GM18951 (cell line): ENCODE measurements at regions not wholly inside any gene's neighbourhood (a gene's known extent, or its start where the extent isn't known, plus 50 kb on each side); places are given as distances from the start of the nearest gene placed in this dataset.
"Not testable (repeated sequence)": the region's sequence is repeated elsewhere in the genome, so short reads cannot be mapped to it uniquely, and the experiment has no call there.

Experiments
- POLR2A ChIP-seq: IDR thresholded peaks from 4 replicates; pipeline ENCODE4 v1.6.1; 2011; ENCODE audit warnings: mild to moderate bottlenecking; ENCODE audit not compliant: insufficient read length, insufficient read depth; ENCODE audit errors: extremely low read depth
- in situ Hi-C: fragments of 300-500 bp; cut with MboI; formaldehyde crosslinking; loops from one replicate; pipeline ENCODE4 v1.12.0; 2022; ENCODE audit warnings: low sequenced_read_pairs, mixed read lengths, inconsistent platforms; ENCODE audit not compliant: unreplicated experiment

DNA sequence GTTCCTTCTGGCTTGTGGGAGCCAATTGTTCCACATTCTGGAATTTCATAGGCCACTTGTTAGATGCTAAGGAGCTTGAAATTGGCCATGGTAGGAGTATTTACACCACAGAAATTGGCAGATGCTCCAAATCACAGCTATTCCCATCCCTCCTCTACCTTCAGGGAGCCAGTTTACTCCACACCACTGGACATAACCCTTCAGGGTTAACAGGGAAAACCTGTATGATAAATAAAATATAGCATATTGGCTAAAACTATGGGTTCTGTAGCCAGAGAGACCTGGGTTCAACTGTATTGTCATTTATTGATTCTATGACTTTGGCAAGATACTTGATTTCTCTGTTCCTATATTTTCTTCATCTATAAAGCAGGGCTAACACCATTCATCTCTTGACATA, 384.2 kb upstream of the PROK2 start:
- TF ChIP-seq POLR2A: no peak
- in situ Hi-C loops: no loop called here

DNA sequence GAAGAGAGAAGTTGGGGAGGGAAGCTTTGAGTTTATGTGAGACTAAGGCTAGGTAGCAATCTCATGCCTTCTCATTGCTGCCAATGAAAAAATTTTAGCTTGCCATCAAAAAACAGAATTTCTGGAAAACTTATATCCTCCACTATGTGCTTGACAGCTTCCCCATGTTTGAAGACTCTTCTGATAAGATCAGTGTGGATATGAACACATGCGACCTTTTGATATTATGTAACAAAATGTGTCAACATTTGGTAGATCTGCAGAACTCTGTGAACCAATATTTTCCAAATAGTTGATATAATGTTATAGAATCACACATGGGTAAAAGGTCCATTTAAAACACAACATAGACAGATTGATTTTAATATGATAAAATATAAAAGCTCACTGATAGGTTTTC, 380.9 kb upstream of the PROK2 start:
- TF ChIP-seq POLR2A: no peak
- in situ Hi-C loops: no loop called here

DNA sequence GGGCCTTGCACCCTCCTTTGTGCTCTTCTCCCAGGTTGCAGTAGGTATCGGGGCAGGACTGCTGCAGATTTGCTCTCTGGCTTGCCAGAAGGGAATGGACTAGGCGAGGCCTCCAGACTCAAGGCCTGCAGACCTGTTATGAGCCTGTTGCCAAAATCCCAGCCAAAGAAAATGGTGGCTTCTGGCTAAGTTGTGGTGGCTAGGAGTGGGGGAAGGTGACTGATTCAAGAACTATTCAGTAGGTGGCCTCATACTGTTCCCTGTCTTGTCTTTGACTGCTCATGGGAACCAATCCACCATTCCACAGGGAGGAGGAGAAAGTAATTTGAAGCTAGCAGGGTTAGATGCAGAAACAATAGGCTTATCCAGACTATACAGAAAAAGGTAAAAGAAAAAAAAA, 380.4 kb upstream of the PROK2 start:
- no peak for TF ChIP-seq POLR2A

DNA sequence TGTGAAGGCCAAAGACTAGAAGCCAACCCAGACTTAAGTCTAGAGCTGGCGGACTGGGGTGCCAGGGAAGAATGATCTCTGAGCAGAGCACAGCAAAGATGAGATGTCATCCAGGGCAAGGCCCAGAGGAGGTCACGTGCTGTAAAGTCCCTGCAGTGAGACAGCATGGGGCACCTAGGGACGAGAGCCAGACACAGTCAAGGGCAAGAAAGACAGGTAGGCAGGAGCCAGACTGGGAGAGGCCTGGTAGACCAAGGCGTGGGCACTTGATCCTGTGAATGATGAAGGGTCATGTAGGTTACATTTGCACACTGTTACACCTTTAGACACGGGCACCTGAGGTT, 379.7 kb upstream of the PROK2 start:
- in situ Hi-C loops: no loop called here
- no peak for TF ChIP-seq POLR2A

More for the DNA sequence above, 380.4 kb upstream of the PROK2 start:
- in situ Hi-C loops: no loop called here

DNA sequence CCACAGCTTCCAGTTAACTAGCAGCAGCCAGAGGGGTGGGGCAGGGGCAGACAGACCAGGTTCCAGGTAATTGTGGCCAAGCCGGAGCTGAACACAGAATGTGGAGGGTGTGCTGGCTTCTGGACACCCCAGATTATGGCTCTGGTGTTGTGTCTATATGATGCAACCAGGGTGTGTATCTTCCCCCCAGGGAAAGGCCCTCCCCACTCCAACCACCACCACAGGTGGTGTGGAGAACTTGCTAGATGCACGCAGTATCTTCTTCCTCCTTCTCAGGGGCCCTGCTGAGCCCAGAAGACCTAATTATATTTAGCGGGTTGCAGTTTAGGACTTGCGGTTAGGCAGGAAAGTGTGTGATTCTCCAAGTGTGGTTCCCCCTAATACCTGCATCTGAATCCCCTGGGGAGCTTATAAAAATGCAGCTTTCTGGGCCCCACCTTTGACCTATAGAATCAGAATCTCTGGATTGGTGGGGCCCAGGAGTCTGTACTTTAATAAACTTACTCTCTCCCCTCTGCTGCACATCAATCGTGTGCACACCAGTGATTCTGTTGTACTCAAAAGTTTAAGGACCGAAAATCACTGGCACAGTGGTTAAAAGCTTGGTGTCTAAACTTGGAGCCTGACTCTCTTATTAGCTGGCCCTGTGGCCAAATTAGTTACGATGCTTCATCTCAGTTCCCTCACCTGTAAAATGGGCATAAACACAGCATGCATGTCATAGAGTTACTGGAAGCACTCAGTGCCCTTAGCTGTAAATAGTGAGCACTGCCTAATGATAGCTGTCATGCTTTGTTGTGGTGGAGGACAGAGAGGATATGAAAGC, 379.1 kb upstream of the PROK2 start:
- no peak for TF ChIP-seq POLR2A
- in situ Hi-C loops: no loop called here

DNA sequence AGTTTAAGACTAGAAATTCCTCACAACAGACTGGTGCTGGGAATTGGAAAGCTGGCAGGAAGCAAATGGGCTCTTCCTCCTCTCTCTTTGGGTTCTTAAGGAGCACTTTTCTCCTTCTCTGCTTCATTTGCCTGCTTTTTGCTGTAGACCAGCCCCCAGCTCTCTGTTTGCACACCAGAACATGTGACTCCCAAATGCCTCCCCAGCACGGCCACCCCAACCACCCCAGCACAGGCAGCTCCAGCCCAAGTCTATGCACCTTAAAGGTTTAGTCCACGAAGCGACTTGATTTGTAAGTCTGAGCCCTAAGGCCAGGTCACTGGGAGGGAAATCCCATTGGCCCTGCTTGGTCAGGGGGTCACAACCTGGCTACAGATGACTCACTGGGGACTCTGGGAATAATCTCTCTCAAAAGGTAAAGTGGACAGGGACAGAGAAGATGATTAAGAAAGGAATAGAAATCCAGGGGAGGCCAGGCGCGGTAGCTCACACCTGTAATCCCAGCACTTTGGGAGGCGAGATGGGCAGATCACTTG, 377.8 kb upstream of the PROK2 start:
- in situ Hi-C loops: no loop called here

DNA sequence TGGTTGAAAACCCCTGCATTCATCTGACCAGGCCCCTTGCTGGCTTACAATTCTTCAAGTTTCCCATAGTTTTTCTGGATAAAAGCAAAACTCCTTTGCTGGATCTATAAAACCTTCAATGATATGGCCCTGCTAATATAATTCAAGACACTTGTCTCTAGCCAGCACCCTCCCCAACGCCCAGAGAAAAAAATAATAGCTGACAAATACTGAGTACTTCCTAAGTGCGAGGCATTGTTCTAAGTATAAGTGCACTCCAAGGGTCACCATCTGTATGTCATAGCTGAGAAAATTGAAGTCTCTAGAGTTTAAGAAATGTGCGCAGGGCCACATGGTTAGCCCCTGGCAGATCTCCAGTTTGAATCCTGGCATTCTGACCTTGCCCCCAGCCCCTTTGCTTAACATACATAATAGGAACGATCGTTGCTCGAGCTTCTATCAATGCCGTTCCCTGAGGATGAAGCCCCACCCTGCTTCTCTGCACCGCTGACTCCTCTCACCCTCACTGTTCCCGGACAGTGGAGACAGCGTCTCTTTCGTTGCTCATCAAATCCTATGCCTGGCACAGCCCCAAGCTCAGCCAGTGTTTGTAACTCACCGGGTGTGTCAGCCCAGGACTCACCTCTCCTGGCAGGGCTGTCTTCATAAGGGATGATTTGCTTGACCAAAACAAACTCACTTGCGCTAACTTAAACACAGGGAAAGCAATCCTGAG, 377.1 kb upstream of the PROK2 start:
- in situ Hi-C loops: no loop called here
- no peak for TF ChIP-seq POLR2A

More for the DNA sequence above, 377.8 kb upstream of the PROK2 start:
- TF ChIP-seq POLR2A: no peak

DNA sequence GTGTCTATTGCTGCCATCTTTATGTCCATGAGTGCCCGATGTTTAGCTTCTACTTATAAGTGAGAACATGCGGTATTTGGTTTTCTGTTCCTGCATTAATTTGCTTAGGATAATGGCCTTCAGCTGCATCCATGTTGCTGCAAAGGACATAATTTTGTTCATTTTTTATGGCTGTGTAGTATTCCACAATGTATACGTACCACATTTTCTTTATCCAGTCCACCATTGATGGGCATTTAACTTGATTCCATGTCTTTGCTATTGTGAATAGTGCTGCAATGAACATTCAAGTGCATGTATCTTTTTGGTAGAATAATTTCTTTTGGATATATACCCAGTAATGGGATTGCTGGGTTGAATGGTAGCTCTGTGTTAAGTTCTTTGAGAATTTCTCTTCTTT, 376.3 kb upstream of the PROK2 start:
- in situ Hi-C loops: not testable (repeated sequence)

DNA sequence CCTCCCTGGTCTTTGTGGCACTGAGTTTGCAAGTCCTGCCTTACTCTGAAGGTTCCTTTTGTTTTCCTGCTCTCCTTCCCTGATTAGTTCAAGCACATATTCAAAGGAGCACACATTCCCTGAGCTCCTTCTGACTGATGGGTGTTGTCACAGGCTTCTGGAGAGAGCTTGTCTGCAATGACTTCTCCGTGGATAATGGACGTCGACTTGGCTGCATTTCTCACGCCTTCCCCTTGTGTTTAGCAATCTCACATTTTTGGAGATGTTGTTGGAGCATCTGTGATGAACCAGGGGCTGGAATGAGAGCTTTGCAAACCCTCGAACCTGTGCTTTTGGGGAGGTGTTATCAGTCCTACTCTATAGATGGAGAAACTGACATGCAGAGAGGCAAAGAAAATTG, 375.4 kb upstream of the PROK2 start:
- in situ Hi-C loops: no loop called here
- TF ChIP-seq POLR2A: no peak

DNA sequence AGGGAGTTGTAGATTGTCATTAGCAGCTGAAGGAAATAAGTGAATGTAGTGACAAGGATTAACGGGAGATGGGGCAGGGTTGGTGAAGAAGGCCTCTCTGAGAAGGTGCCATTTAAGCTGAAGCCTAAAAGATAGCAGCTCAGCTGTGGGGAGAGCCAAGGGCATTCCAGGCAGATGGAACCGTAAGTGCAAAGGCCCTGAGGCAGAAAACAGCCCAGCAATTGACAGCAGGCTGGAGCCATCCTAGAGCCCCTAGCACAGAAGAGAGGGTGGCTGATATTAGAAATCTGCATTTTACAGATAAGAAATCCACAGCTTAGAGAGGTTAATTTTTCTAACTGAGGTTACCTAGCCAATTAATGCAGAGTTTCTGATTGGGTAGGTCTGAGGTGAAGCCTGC, 374.5 kb upstream of the PROK2 start:
- in situ Hi-C loops: no loop called here

DNA sequence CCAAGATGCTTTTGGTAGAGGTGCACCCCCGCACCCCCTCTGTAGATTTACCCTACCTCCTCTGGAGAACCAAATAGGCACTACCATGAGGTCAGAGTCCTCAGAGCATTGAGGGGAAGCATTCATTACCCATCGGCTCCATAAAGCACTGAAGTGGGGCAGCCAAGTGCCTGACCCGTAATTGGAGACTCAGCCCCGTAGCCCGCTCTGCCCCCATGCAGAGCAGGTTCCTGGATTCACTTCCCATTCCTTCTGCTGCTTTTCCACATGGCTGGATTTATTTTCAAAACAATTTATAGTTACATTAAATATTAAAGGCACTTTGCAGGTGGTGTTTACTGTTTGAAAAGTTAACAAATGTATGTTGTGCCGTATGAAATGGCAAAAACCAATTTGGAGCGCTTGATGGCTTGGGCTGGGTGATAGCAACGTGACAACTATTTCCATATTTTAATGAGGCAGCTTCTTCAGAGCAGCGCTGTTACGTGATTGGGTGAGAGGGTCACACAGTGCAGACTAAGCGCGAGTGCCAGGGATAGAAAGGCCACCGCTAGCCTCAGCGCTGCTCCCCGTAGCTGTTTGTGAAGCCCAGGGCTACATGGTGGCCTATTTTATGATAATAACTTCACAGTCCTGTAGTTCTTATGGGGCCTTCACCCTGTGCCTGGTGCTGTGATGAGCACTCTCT, 373.8 kb upstream of the PROK2 start:
- in situ Hi-C loops: no loop called here
- TF ChIP-seq POLR2A: no peak

More for the DNA sequence above, 374.5 kb upstream of the PROK2 start:
- TF ChIP-seq POLR2A: no peak

DNA sequence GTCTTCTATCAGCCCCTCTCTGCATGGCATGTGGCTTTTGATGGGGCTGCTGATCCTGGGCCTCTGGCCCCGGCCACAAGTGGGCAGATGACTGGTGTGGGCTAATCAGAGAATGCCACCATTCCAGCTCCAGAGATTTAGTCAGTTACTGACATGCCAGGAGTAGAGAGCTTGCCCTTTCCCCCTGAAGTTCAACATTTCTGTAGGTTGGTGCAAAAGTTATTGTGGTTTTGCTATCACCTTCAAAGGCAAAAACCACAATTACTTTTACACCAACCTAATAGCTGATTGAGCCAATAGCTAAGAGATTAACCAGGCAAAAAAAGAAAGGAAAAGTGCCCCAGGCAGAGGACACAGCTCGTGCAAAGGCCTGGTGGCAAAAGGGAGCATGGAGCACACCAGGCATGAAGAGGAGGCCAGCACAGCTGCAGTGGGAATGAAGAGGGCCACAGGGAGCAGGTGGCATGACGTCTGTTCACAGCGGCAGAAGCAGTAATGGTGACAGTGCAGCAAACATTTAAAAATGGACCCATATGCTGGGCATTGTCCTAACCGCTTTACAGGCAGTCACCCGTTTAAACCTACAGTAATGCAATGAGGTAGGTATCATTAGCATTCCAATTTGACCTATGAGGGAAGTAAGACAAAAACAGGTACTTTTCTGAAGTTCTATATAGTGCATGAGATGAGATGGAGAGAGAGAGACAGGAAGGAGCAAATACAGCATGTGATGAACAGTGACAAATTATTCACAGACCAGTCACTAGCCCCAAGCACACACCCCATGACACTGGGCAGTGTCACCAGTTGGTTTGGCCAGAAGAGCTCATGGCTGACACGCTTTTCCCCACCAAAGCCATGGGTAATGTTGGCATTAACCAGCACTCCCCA, 373.0 kb upstream of the PROK2 start:
- TF ChIP-seq POLR2A: no peak
- in situ Hi-C loops: no loop called here

DNA sequence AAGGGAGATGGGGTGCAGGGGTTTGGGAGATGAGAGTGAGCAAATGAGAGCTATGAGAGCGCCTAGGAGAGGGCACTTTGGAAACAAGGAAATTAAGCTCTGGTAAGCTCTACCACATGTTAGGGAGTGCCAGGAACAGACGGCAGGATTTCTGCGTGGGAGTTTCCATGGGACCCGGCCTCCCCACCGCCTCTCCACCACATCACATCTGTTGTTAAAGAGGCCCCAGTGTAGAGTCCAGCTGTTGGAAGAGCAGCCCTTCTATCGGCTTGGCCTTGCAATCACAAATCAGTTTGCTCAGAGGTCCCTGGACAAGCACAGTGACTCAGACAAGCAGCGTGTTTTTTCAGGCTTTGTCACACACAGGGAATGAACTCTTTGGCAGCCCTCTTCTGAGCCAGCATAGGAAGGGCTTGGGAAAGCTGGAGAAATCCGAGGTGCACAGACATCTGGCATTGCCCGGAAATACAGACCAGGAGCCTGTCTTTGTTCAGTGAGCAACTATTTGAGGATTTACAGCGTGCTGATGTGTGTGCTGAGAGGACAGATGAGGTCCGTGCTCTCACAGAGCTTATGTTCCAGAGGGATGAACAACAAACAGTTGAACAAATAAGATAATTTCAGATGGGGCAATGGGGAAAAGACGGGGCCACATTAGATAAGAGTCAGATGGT, 370.6 kb upstream of the PROK2 start:
- in situ Hi-C loops: no loop called here
- TF ChIP-seq POLR2A: no peak
